ENCODE measurements at regions not wholly inside any gene's neighbourhood (a gene's known extent, or its start where the extent isn't known, plus 50 kb on each side); places are given as distances from the start of the nearest gene placed in this dataset.

- TF ChIP-seq CTCF (conservative IDR thresholded peaks at IDR 0.05 in 1 of 2, IDR thresholded peaks at IDR 0.05 in 1 of 2; ENCODE audit: extremely low read depth in 1 of 2, insufficient read depth in 1 of 2, low read depth in 1 of 2, low read length in 2 of 2) (no peak), EZH2 (IDR thresholded peaks at IDR 0.05; ENCODE audit: borderline replicate concordance, low read length) (no peak)
These were observed 254.6 kb upstream of the PIK3C3 start for GRCh38 chr18:41700416-41700815.
